ENCODE measurements at regions not wholly inside any gene's neighbourhood (a gene's known extent, or its start where the extent isn't known, plus 50 kb on each side); places are given as distances from the start of the nearest gene placed in this dataset.

GRCh38 chr1:95991787-95992520, 729.6 kb upstream of the PTBP2 start:
- no peak for TF ChIP-seq CTCF (IDR thresholded peaks at IDR 0.05)
- TF ChIP-seq POLR2AphosphoS5 (IDR thresholded peaks at IDR 0.05) = peak in 2 of 4 donors; percentile 38 to 39
- TF ChIP-seq POLR2A (IDR thresholded peaks at IDR 0.05) = no peak
- TF ChIP-seq EP300 (IDR thresholded peaks at IDR 0.05) = no peak

All from sigmoid colon (tissue), 4 donors.